HCT116 (cell line): ENCODE measurements at regions not wholly inside any gene's neighbourhood (a gene's known extent, or its start where the extent isn't known, plus 50 kb on each side); places are given as distances from the start of the nearest gene placed in this dataset.

Experiments
- ATF3 ChIP-seq: IDR thresholded peaks from 2 replicates; pipeline ENCODE4 v1.6.1; 2012
- CEBPB ChIP-seq: IDR thresholded peaks from 2 replicates; pipeline ENCODE4 v1.6.1; 2012; ENCODE audit warnings: low read depth
- JUND ChIP-seq: IDR thresholded peaks from 2 replicates; pipeline ENCODE4 v1.6.1; 2012
- MAX ChIP-seq: IDR thresholded peaks from 2 replicates; pipeline ENCODE4 v1.6.1; 2012
- POLR2A ChIP-seq: IDR thresholded peaks from 2 replicates; pipeline ENCODE4 v1.7.0; 2011; ENCODE audit warnings: borderline replicate concordance; ENCODE audit not compliant: insufficient read depth, insufficient read length; ENCODE audit errors: extremely low read depth
- POLR2AphosphoS5 ChIP-seq: IDR thresholded peaks from 2 replicates; pipeline ENCODE4 v1.6.1; 2011; ENCODE audit warnings: mild to moderate bottlenecking, low read depth, low read length, moderate library complexity
- RAD21 ChIP-seq: IDR thresholded peaks from 2 replicates; pipeline ENCODE4 v1.6.1; 2012; ENCODE audit warnings: low read depth, mild to moderate bottlenecking
- TF ChIP-seq, protein P1 (sequence below), 3 experiments: fragments of 200-600 bp in 1 of 3; sonication (generic) in 1 of 3; IDR thresholded peaks in 2 of 3; conservative IDR thresholded peaks in 1 of 3; 2 replicates each; pipeline ENCODE4 v1.5.1; 2012 to 2017; ENCODE audit warnings: low read depth in 2 of 3, low read length in 2 of 3, antibody characterized with exemption in 1 of 3, borderline replicate concordance in 1 of 3, control low read depth in 1 of 3, mild to moderate bottlenecking in 1 of 3, mixed read lengths in 1 of 3, mixed run types in 1 of 3, moderate library complexity in 1 of 3; ENCODE audit not compliant: insufficient read depth in 1 of 3
- TF ChIP-seq, protein P2 (sequence below): IDR thresholded peaks from 2 replicates; pipeline ENCODE4 v1.6.1; 2012; ENCODE audit warnings: low read depth

DNA sequence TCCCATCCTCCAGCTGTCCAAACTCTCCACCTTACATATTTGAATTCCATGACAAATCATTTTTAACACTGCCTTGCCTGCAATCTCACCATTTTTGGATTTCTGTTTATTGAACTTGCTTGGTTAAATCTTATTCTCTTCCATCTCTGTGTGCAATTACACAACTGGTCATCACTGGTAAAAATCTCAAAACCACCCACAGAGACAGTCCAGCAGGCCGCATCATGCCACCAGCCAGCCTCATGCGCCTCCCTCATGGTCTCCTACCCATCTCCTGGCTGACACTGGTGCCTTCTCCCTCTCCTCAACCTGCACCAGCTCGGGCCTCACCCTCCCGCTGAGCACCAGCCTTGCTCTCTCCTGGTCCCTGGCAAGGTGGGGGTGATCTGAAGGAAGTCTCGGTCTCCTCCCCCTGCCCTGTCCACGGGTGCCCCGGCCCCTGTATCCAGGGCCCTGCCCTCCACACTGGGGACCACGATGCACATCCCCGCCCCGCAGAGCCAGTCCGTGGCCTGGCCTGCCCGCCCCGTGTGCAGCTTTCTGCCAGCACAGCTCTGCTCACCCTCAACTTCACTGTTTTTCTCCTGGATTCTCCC, 92.0 kb downstream of the THBS2 start:
- no peak for TF ChIP-seq MAX
- TF ChIP-seq, protein P1, sequence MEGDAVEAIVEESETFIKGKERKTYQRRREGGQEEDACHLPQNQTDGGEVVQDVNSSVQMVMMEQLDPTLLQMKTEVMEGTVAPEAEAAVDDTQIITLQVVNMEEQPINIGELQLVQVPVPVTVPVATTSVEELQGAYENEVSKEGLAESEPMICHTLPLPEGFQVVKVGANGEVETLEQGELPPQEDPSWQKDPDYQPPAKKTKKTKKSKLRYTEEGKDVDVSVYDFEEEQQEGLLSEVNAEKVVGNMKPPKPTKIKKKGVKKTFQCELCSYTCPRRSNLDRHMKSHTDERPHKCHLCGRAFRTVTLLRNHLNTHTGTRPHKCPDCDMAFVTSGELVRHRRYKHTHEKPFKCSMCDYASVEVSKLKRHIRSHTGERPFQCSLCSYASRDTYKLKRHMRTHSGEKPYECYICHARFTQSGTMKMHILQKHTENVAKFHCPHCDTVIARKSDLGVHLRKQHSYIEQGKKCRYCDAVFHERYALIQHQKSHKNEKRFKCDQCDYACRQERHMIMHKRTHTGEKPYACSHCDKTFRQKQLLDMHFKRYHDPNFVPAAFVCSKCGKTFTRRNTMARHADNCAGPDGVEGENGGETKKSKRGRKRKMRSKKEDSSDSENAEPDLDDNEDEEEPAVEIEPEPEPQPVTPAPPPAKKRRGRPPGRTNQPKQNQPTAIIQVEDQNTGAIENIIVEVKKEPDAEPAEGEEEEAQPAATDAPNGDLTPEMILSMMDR (IDR thresholded peaks at IDR 0.05 in 2 of 3, conservative IDR thresholded peaks at IDR 0.05 in 1 of 3; ENCODE audit: borderline replicate concordance in 1 of 3, insufficient read depth in 1 of 3, low read depth in 2 of 3, low read length in 2 of 3): no peak
- TF ChIP-seq, protein P2, sequence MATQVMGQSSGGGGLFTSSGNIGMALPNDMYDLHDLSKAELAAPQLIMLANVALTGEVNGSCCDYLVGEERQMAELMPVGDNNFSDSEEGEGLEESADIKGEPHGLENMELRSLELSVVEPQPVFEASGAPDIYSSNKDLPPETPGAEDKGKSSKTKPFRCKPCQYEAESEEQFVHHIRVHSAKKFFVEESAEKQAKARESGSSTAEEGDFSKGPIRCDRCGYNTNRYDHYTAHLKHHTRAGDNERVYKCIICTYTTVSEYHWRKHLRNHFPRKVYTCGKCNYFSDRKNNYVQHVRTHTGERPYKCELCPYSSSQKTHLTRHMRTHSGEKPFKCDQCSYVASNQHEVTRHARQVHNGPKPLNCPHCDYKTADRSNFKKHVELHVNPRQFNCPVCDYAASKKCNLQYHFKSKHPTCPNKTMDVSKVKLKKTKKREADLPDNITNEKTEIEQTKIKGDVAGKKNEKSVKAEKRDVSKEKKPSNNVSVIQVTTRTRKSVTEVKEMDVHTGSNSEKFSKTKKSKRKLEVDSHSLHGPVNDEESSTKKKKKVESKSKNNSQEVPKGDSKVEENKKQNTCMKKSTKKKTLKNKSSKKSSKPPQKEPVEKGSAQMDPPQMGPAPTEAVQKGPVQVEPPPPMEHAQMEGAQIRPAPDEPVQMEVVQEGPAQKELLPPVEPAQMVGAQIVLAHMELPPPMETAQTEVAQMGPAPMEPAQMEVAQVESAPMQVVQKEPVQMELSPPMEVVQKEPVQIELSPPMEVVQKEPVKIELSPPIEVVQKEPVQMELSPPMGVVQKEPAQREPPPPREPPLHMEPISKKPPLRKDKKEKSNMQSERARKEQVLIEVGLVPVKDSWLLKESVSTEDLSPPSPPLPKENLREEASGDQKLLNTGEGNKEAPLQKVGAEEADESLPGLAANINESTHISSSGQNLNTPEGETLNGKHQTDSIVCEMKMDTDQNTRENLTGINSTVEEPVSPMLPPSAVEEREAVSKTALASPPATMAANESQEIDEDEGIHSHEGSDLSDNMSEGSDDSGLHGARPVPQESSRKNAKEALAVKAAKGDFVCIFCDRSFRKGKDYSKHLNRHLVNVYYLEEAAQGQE: no peak
- no peak for TF ChIP-seq POLR2AphosphoS5
- TF ChIP-seq CEBPB: no peak
- TF ChIP-seq POLR2A: no peak
- TF ChIP-seq JUND: no peak
- TF ChIP-seq RAD21: no peak
- no peak for TF ChIP-seq ATF3
